SU-DHL-6 (cell line): ENCODE measurements at regions not wholly inside any gene's neighbourhood (a gene's known extent, or its start where the extent isn't known, plus 50 kb on each side); places are given as distances from the start of the nearest gene placed in this dataset.

Experiments
- H2AFZ ChIP-seq: fragments of 200-600 bp; sonication (generic); 2 replicates; pipeline ENCODE4 v1.6.1; 2014; ENCODE audit warnings: low read depth, mild to moderate bottlenecking, moderate library complexity, mixed read lengths, antibody characterized with exemption, low read length; ENCODE audit not compliant: severe bottlenecking
- H3F3A ChIP-seq: fragments of 200-600 bp; shearing (Covaris generic); 2 replicates; pipeline ENCODE4 v1.6.0; 2016; ENCODE audit warnings: antibody characterized with exemption, mild to moderate bottlenecking; ENCODE audit not compliant: insufficient read depth
- H3K27ac ChIP-seq: fragments of 200-600 bp; sonication (generic); 2 replicates; pipeline ENCODE4 v1.5.1; 2016; ENCODE audit warnings: low read depth, mild to moderate bottlenecking, low read length, moderate library complexity, mixed read lengths
- H3K27me3 ChIP-seq: fragments of 200-600 bp; sonication (generic), shearing (Covaris generic); 2 replicates; pipeline ENCODE4 v1.6.0; 2014; ENCODE audit warnings: mild to moderate bottlenecking, low read length
- H3K36me3 ChIP-seq: fragments of 200-600 bp; sonication (generic); 2 replicates; pipeline ENCODE4 v1.6.1; 2014; ENCODE audit warnings: mild to moderate bottlenecking, low read length, mixed read lengths
- H3K4me2 ChIP-seq: fragments of 300-600, 200-600 bp; shearing (Covaris generic), sonication (generic); 2 replicates; pipeline ENCODE4 v1.6.0; 2014; ENCODE audit warnings: low read length, low read depth, mild to moderate bottlenecking; ENCODE audit not compliant: poor library complexity, severe bottlenecking
- H3K4me3 ChIP-seq: fragments of 200-600 bp; sonication (generic); 2 replicates; pipeline ENCODE4 v1.5.1; 2014; ENCODE audit warnings: antibody characterized with exemption, low read length, mild to moderate bottlenecking, mixed read lengths; ENCODE audit not compliant: insufficient read depth, poor library complexity, severe bottlenecking
- H3K79me2 ChIP-seq: fragments of 200-600 bp; sonication (generic); 2 replicates; pipeline ENCODE4 v1.6.1; 2014; ENCODE audit warnings: mild to moderate bottlenecking, low read length, moderate library complexity; ENCODE audit not compliant: insufficient read depth
- H3K9ac ChIP-seq: fragments of 200-600 bp; sonication (generic); 2 replicates; pipeline ENCODE4 v1.7.0; 2014; ENCODE audit warnings: mild to moderate bottlenecking, low read length
- H3K9me2 ChIP-seq: fragments of 200-600 bp; sonication (generic); replicated peaks from 2 replicates; pipeline ENCODE4 v1.6.1; 2014; ENCODE audit warnings: low read length; ENCODE audit not compliant: insufficient read depth
- H3K9me3 ChIP-seq: fragments of 200-600 bp; sonication (generic); 2 replicates; pipeline ENCODE4 v1.6.1; 2014; ENCODE audit warnings: low read length, mixed read lengths; ENCODE audit not compliant: insufficient read depth
- H4K20me1 ChIP-seq: fragments of 200-600 bp; sonication (generic); 2 replicates; pipeline ENCODE4 v1.6.1; 2014; ENCODE audit warnings: low read depth, mild to moderate bottlenecking, antibody characterized with exemption, low read length, moderate library complexity, mixed read lengths
- CTCF ChIP-seq: fragments of 200-600 bp; sonication (generic); IDR thresholded peaks from one replicate; pipeline ENCODE4 v1.5.1; 2017; ENCODE audit warnings: antibody characterized with exemption, mild to moderate bottlenecking, low read length, moderate library complexity; ENCODE audit not compliant: insufficient read depth, poor library complexity, severe bottlenecking
- EZH2phosphoT487 ChIP-seq: fragments of 200-600 bp; sonication (generic), shearing (Covaris generic); conservative IDR thresholded peaks from 2 replicates; pipeline ENCODE4 v1.6.1; 2018; ENCODE audit warnings: mild to moderate bottlenecking, antibody characterized with exemption, low read length, moderate library complexity, mixed read lengths

- H3K27me3 ChIP-seq: no peaks in the 10 kb centered on the region
- H3K27ac ChIP-seq: peak overlapping the region; percentile 60
- no peaks in the 10 kb centered on the region for H3K9me2 ChIP-seq
- H3K4me3 ChIP-seq: no peak overlapping the region
- no peaks in the 10 kb centered on the region for H3K9me3 ChIP-seq
- 0 out of 2 replicates have a peak, but pooled peaks cover 7% of the 10 kb centered on the region for H3F3A ChIP-seq
- H2AFZ ChIP-seq: peak overlapping the region; percentile 31
- H3K9ac ChIP-seq: peak overlapping the region; percentile 32
- no peaks in the 10 kb centered on the region for H4K20me1 ChIP-seq
- H3K36me3 ChIP-seq: no peaks in the 10 kb centered on the region
- H3K4me2 ChIP-seq: peak overlapping the region; percentile 29
- TF ChIP-seq CTCF: no peak
- TF ChIP-seq EZH2phosphoT487: no peak
- H3K79me2 ChIP-seq: no peaks in the 10 kb centered on the region
Measured at GRCh38 chr16:48834576-48834975, 224.6 kb upstream of the N4BP1 start.

GRCh38 chr16:48833461-48833860, 223.5 kb upstream of the N4BP1 start:
- peak overlapping the region; percentile 31 for H3K4me2 ChIP-seq
- peak overlapping the region; percentile 25 for H2AFZ ChIP-seq
- 0 out of 2 replicates have a peak, but pooled peaks cover 7% of the 10 kb centered on the region for H3F3A ChIP-seq
- no peaks in the 10 kb centered on the region for H3K27me3 ChIP-seq
- H3K9ac ChIP-seq: 0 out of 2 replicates have a peak overlapping the region, but pooled peaks have one; percentile 1
- no peaks in the 10 kb centered on the region for H3K79me2 ChIP-seq
- no peaks in the 10 kb centered on the region for H3K9me3 ChIP-seq
- H3K4me3 ChIP-seq: no peak overlapping the region
- TF ChIP-seq EZH2phosphoT487 (no peak), CTCF (no peak)
- H4K20me1 ChIP-seq: no peaks in the 10 kb centered on the region
- H3K36me3 ChIP-seq: no peaks in the 10 kb centered on the region
- H3K27ac ChIP-seq: peak overlapping the region; percentile 60
- H3K9me2 ChIP-seq: no peaks in the 10 kb centered on the region

- Histone ChIP-seq H3K9me2 (no peaks in the 10 kb centered on the region), H4K20me1 (no peaks in the 10 kb centered on the region), H3K4me3 (no peak overlapping the region), H3K27ac (no peak overlapping the region), H3K9me3 (no peaks in the 10 kb centered on the region), H3K79me2 (no peaks in the 10 kb centered on the region), H3K36me3 (no peaks in the 10 kb centered on the region), H3K27me3 (no peaks in the 10 kb centered on the region), H3K9ac (no peak overlapping the region), H2AFZ (peak overlapping the region; percentile 36), H3K4me2 (no peak overlapping the region), H3F3A (0 out of 2 replicates have a peak, but pooled peaks cover 7% of the 10 kb centered on the region)
- TF ChIP-seq CTCF: peak; percentile 28
- TF ChIP-seq EZH2phosphoT487: no peak
Measured at GRCh38 chr16:48831076-48831722, 221.2 kb upstream of the N4BP1 start.
